ENCODE measurements at regions not wholly inside any gene's neighbourhood (a gene's known extent, or its start where the extent isn't known, plus 50 kb on each side); places are given as distances from the start of the nearest gene placed in this dataset.

- TF ChIP-seq POLR2A (IDR thresholded peaks at IDR 0.05) (no peak), CTCF (IDR thresholded peaks at IDR 0.05 in 4 of 5, conservative IDR thresholded peaks at IDR 0.05 in 1 of 5) (no peak)
- intact Hi-C loops (cut with DNase I; ENCODE audit: low total_unique reads), result no loop called here
- no peaks in the 10 kb centered on the region for H3K27me3 ChIP-seq
- ATAC-seq (no peak), DNase-seq (no peak)
- H3K4me3 ChIP-seq, result no peak overlapping the region
- no peaks in the 10 kb centered on the region for H3K4me1 ChIP-seq
- no peaks in the 10 kb centered on the region for H3K9me3 ChIP-seq
- no peaks in the 10 kb centered on the region for H3K36me3 ChIP-seq
- H3K27ac ChIP-seq, result no peak overlapping the region
- in situ Hi-C loops (cut with MboI; ENCODE audit: low sequenced_read_pairs in 4 of 4), result no loop called here
These were observed 194.5 kb upstream of the RIOK2 start for GRCh38 chr5:97377582-97377981.

- no peak overlapping the region for H3K27ac ChIP-seq
- TF ChIP-seq CTCF (IDR thresholded peaks at IDR 0.05 in 4 of 5, conservative IDR thresholded peaks at IDR 0.05 in 1 of 5) (no peak), POLR2A (IDR thresholded peaks at IDR 0.05) (no peak)
- H3K9me3 ChIP-seq, result no peaks in the 10 kb centered on the region
- no peaks in the 10 kb centered on the region for H3K36me3 ChIP-seq
- in situ Hi-C loops (cut with MboI; ENCODE audit: low sequenced_read_pairs in 4 of 4) (no loop called here), intact Hi-C loops (cut with DNase I; ENCODE audit: low total_unique reads) (no loop called here)
- no peak for ATAC-seq
- H3K27me3 ChIP-seq, result no peaks in the 10 kb centered on the region
- no peak for DNase-seq
- H3K4me3 ChIP-seq, result no peak overlapping the region
- no peaks in the 10 kb centered on the region for H3K4me1 ChIP-seq
These were observed 200.9 kb upstream of the RIOK2 start for GRCh38 chr5:97383996-97384395.

GRCh38 chr5:97388794-97389193 is 205.7 kb upstream of the RIOK2 start:
- H3K27ac ChIP-seq, result no peak overlapping the region
- no peak for TF ChIP-seq POLR2A (IDR thresholded peaks at IDR 0.05)
- no peak for TF ChIP-seq CTCF (IDR thresholded peaks at IDR 0.05 in 4 of 5, conservative IDR thresholded peaks at IDR 0.05 in 1 of 5)
- DNase-seq (no peak), ATAC-seq (no peak)
- H3K9me3 ChIP-seq, result no peaks in the 10 kb centered on the region
- in situ Hi-C loops (cut with MboI; ENCODE audit: low sequenced_read_pairs in 4 of 4), result no loop called here
- H3K36me3 ChIP-seq, result no peaks in the 10 kb centered on the region
- intact Hi-C loops (cut with DNase I; ENCODE audit: low total_unique reads), result no loop called here
- H3K27me3 ChIP-seq, result no peaks in the 10 kb centered on the region
- H3K4me1 ChIP-seq, result no peaks in the 10 kb centered on the region
- no peak overlapping the region for H3K4me3 ChIP-seq

GRCh38 chr5:97400537-97400936 is 217.5 kb upstream of the RIOK2 start:
- ATAC-seq, result no peak
- Histone ChIP-seq H3K27ac (no peak overlapping the region), H3K9me3 (no peaks in the 10 kb centered on the region), H3K36me3 (no peaks in the 10 kb centered on the region), H3K27me3 (no peaks in the 10 kb centered on the region), H3K4me3 (no peak overlapping the region), H3K4me1 (no peaks in the 10 kb centered on the region)
- intact Hi-C loops (cut with DNase I; ENCODE audit: low total_unique reads), result no loop called here
- no peak for TF ChIP-seq POLR2A (IDR thresholded peaks at IDR 0.05)
- no peak for TF ChIP-seq CTCF (IDR thresholded peaks at IDR 0.05 in 4 of 5, conservative IDR thresholded peaks at IDR 0.05 in 1 of 5)
- in situ Hi-C loops (cut with MboI; ENCODE audit: low sequenced_read_pairs in 4 of 4), result no loop called here
- no peak for DNase-seq

GRCh38 chr5:97405941-97406340 is 222.9 kb upstream of the RIOK2 start:
- TF ChIP-seq POLR2A (IDR thresholded peaks at IDR 0.05), result no peak
- TF ChIP-seq CTCF (IDR thresholded peaks at IDR 0.05 in 4 of 5, conservative IDR thresholded peaks at IDR 0.05 in 1 of 5), result no peak
- Histone ChIP-seq H3K36me3 (no peaks in the 10 kb centered on the region), H3K4me3 (no peak overlapping the region), H3K4me1 (no peaks in the 10 kb centered on the region), H3K27me3 (no peaks in the 10 kb centered on the region), H3K9me3 (no peaks in the 10 kb centered on the region), H3K27ac (no peak overlapping the region)
- in situ Hi-C loops (cut with MboI; ENCODE audit: low sequenced_read_pairs in 4 of 4), result no loop called here
- intact Hi-C loops (cut with DNase I; ENCODE audit: low total_unique reads), result no loop called here
- DNase-seq (no peak), ATAC-seq (no peak)

Measured in gastrocnemius medialis (tissue), 4 donors.